ENCODE measurements at regions not wholly inside any gene's neighbourhood (a gene's known extent, or its start where the extent isn't known, plus 50 kb on each side); places are given as distances from the start of the nearest gene placed in this dataset.

- H3K27ac ChIP-seq, result no peak overlapping the region
- DNase-seq (no peak), ATAC-seq (no peak)
- no peak for TF ChIP-seq CTCF (IDR thresholded peaks at IDR 0.05)
- no peaks in the 10 kb centered on the region for H3K9me3 ChIP-seq
- H3K4me3 ChIP-seq, result no peak overlapping the region
- no peaks in the 10 kb centered on the region for H3K27me3 ChIP-seq
- H3K4me1 ChIP-seq, result no peaks in the 10 kb centered on the region
- H3K36me3 ChIP-seq, result no peaks in the 10 kb centered on the region
- intact Hi-C loops (cut with DNase I), result no loop called here
Measured at GRCh38 chr21:20515446-20515845, 482.8 kb upstream of the NCAM2 start.

GRCh38 chr21:20519076-20519475, 479.1 kb upstream of the NCAM2 start:
- intact Hi-C loops (cut with DNase I), result no loop called here
- Histone ChIP-seq H3K4me3 (no peak overlapping the region), H3K4me1 (no peaks in the 10 kb centered on the region), H3K9me3 (no peaks in the 10 kb centered on the region), H3K27ac (no peak overlapping the region), H3K27me3 (no peaks in the 10 kb centered on the region), H3K36me3 (no peaks in the 10 kb centered on the region)
- no peak for DNase-seq
- no peak for TF ChIP-seq CTCF (IDR thresholded peaks at IDR 0.05)
- ATAC-seq, result no peak

GRCh38 chr21:20522611-20523010, 475.6 kb upstream of the NCAM2 start:
- no peaks in the 10 kb centered on the region for H3K4me1 ChIP-seq
- H3K9me3 ChIP-seq, result no peaks in the 10 kb centered on the region
- ATAC-seq, result no peak
- no peak overlapping the region for H3K4me3 ChIP-seq
- H3K36me3 ChIP-seq, result no peaks in the 10 kb centered on the region
- H3K27ac ChIP-seq, result no peak overlapping the region
- intact Hi-C loops (cut with DNase I), result no loop called here
- no peak for TF ChIP-seq CTCF (IDR thresholded peaks at IDR 0.05)
- H3K27me3 ChIP-seq, result no peaks in the 10 kb centered on the region
- DNase-seq, result no peak

- Histone ChIP-seq H3K4me1 (no peaks in the 10 kb centered on the region), H3K36me3 (no peaks in the 10 kb centered on the region), H3K27me3 (no peaks in the 10 kb centered on the region), H3K9me3 (no peaks in the 10 kb centered on the region), H3K27ac (no peak overlapping the region), H3K4me3 (no peak overlapping the region)
- DNase-seq, result no peak
- no peak for TF ChIP-seq CTCF (IDR thresholded peaks at IDR 0.05)
- no peak for ATAC-seq
- intact Hi-C loops (cut with DNase I), result no loop called here
Measured at GRCh38 chr21:20523191-20523590, 475.0 kb upstream of the NCAM2 start.

- H3K9me3 ChIP-seq, result no peaks in the 10 kb centered on the region
- no peak overlapping the region for H3K4me3 ChIP-seq
- H3K4me1 ChIP-seq, result no peaks in the 10 kb centered on the region
- intact Hi-C loops (cut with DNase I), result no loop called here
- H3K27me3 ChIP-seq, result no peaks in the 10 kb centered on the region
- no peak for TF ChIP-seq CTCF (IDR thresholded peaks at IDR 0.05)
- no peaks in the 10 kb centered on the region for H3K36me3 ChIP-seq
- DNase-seq, result no peak
- no peak overlapping the region for H3K27ac ChIP-seq
- ATAC-seq, result no peak
Measured at GRCh38 chr21:20527731-20528460, 470.3 kb upstream of the NCAM2 start.

GRCh38 chr21:20537130-20537529, 461.1 kb upstream of the NCAM2 start:
- intact Hi-C loops (cut with DNase I), result no loop called here
- ATAC-seq (no peak), DNase-seq (no peak)

More at GRCh38 chr21:20537130-20537529, 461.1 kb upstream of the NCAM2 start:
- H3K27me3 ChIP-seq, result no peaks in the 10 kb centered on the region
- no peak overlapping the region for H3K27ac ChIP-seq
- H3K4me1 ChIP-seq, result no peaks in the 10 kb centered on the region
- no peak for TF ChIP-seq CTCF (IDR thresholded peaks at IDR 0.05)
- H3K4me3 ChIP-seq, result no peak overlapping the region
- no peaks in the 10 kb centered on the region for H3K36me3 ChIP-seq
- H3K9me3 ChIP-seq, result no peaks in the 10 kb centered on the region
